ENCODE measurements at regions not wholly inside any gene's neighbourhood (a gene's known extent, or its start where the extent isn't known, plus 50 kb on each side); places are given as distances from the start of the nearest gene placed in this dataset.

GRCh38 chr21:35547946-35548774 is 499.1 kb upstream of the RUNX1 start:
- Mint-ChIP-seq H3K36me3 (no peaks in the 10 kb centered on the region), H3K4me1 (ENCODE audit: low read depth) (peaks cover 2% of the 10 kb centered on the region), H3K27ac (no peak overlapping the region), H3K27me3 (no peaks in the 10 kb centered on the region), H3K4me3 (no peak overlapping the region), H3K9me3 (ENCODE audit: low read depth) (no peaks in the 10 kb centered on the region)

- H3K36me3 Mint-ChIP-seq, result no peaks in the 10 kb centered on the region
- no peak overlapping the region for H3K27ac Mint-ChIP-seq
- H3K27me3 Mint-ChIP-seq, result no peaks in the 10 kb centered on the region
- peaks cover 2% of the 10 kb centered on the region for H3K4me1 Mint-ChIP-seq (ENCODE audit: low read depth)
- no peak overlapping the region for H3K4me3 Mint-ChIP-seq
- H3K9me3 Mint-ChIP-seq (ENCODE audit: low read depth), result no peaks in the 10 kb centered on the region
These were observed 494.6 kb upstream of the RUNX1 start for GRCh38 chr21:35543746-35544145.

- H3K27ac Mint-ChIP-seq, result no peak overlapping the region
- H3K36me3 Mint-ChIP-seq, result peaks cover under 1% of the 10 kb centered on the region
- no peak overlapping the region for H3K4me3 Mint-ChIP-seq
- peaks cover under 1% of the 10 kb centered on the region for H3K9me3 Mint-ChIP-seq (ENCODE audit: low read depth)
- no peaks in the 10 kb centered on the region for H3K27me3 Mint-ChIP-seq
- peaks cover 2% of the 10 kb centered on the region for H3K4me1 Mint-ChIP-seq (ENCODE audit: low read depth)
These were observed 492.0 kb upstream of the RUNX1 start for GRCh38 chr21:35540950-35541638.

- peaks cover 5% of the 10 kb centered on the region for H3K36me3 Mint-ChIP-seq
- no peak overlapping the region for H3K4me3 Mint-ChIP-seq
- no peaks in the 10 kb centered on the region for H3K27me3 Mint-ChIP-seq
- peaks cover 5% of the 10 kb centered on the region for H3K9me3 Mint-ChIP-seq (ENCODE audit: low read depth)
- no peaks in the 10 kb centered on the region for H3K4me1 Mint-ChIP-seq (ENCODE audit: low read depth)
- no peak overlapping the region for H3K27ac Mint-ChIP-seq
These were observed 489.3 kb upstream of the RUNX1 start for GRCh38 chr21:35538386-35538785.

- Mint-ChIP-seq H3K4me1 (ENCODE audit: low read depth) (no peaks in the 10 kb centered on the region), H3K36me3 (peaks cover 5% of the 10 kb centered on the region), H3K9me3 (ENCODE audit: low read depth) (peaks cover 5% of the 10 kb centered on the region), H3K27me3 (no peaks in the 10 kb centered on the region), H3K4me3 (no peak overlapping the region), H3K27ac (no peak overlapping the region)
These were observed 488.5 kb upstream of the RUNX1 start for GRCh38 chr21:35537604-35538003.

- peaks cover 5% of the 10 kb centered on the region for H3K9me3 Mint-ChIP-seq (ENCODE audit: low read depth)
- H3K27me3 Mint-ChIP-seq, result no peaks in the 10 kb centered on the region
- H3K27ac Mint-ChIP-seq, result no peak overlapping the region
- peaks cover 5% of the 10 kb centered on the region for H3K36me3 Mint-ChIP-seq
- peaks cover 12% of the 10 kb centered on the region for H3K4me1 Mint-ChIP-seq (ENCODE audit: low read depth)
- no peak overlapping the region for H3K4me3 Mint-ChIP-seq
These were observed 484.8 kb upstream of the RUNX1 start for GRCh38 chr21:35533893-35534292.

- H3K27me3 Mint-ChIP-seq, result no peaks in the 10 kb centered on the region
- H3K4me3 Mint-ChIP-seq, result no peak overlapping the region
- no peak overlapping the region for H3K27ac Mint-ChIP-seq
- peaks cover 35% of the 10 kb centered on the region for H3K4me1 Mint-ChIP-seq (ENCODE audit: low read depth)
- peaks cover under 1% of the 10 kb centered on the region for H3K9me3 Mint-ChIP-seq (ENCODE audit: low read depth)
- peaks cover under 1% of the 10 kb centered on the region for H3K36me3 Mint-ChIP-seq
These were observed 481.7 kb upstream of the RUNX1 start for GRCh38 chr21:35530766-35531165.

- H3K27me3 Mint-ChIP-seq, result no peaks in the 10 kb centered on the region
- peaks cover 48% of the 10 kb centered on the region for H3K4me1 Mint-ChIP-seq (ENCODE audit: low read depth)
- peak overlapping the region; percentile 84 for H3K4me3 Mint-ChIP-seq
- no peaks in the 10 kb centered on the region for H3K36me3 Mint-ChIP-seq
- H3K9me3 Mint-ChIP-seq (ENCODE audit: low read depth), result no peaks in the 10 kb centered on the region
- H3K27ac Mint-ChIP-seq, result peak overlapping the region; percentile 77
These were observed 480.2 kb upstream of the RUNX1 start for GRCh38 chr21:35529171-35529863.

GRCh38 chr21:35528116-35529042 is 479.3 kb upstream of the RUNX1 start:
- peak overlapping the region; percentile 77 for H3K27ac Mint-ChIP-seq
- peaks cover 48% of the 10 kb centered on the region for H3K4me1 Mint-ChIP-seq (ENCODE audit: low read depth)
- H3K9me3 Mint-ChIP-seq (ENCODE audit: low read depth), result no peaks in the 10 kb centered on the region
- peak overlapping the region; percentile 84 for H3K4me3 Mint-ChIP-seq
- H3K27me3 Mint-ChIP-seq, result no peaks in the 10 kb centered on the region
- no peaks in the 10 kb centered on the region for H3K36me3 Mint-ChIP-seq

- Mint-ChIP-seq H3K27ac (peak overlapping the region; percentile 5), H3K4me3 (no peak overlapping the region), H3K27me3 (no peaks in the 10 kb centered on the region)
These were observed 478.3 kb upstream of the RUNX1 start for GRCh38 chr21:35527358-35527757.

GRCh38 chr21:35525443-35525842 is 476.3 kb upstream of the RUNX1 start:
- Mint-ChIP-seq H3K27ac (no peak overlapping the region), H3K27me3 (no peaks in the 10 kb centered on the region), H3K4me1 (ENCODE audit: low read depth) (peaks cover 48% of the 10 kb centered on the region), H3K9me3 (ENCODE audit: low read depth) (no peaks in the 10 kb centered on the region), H3K4me3 (no peak overlapping the region), H3K36me3 (no peaks in the 10 kb centered on the region)

More at GRCh38 chr21:35527358-35527757, 478.3 kb upstream of the RUNX1 start:
- Mint-ChIP-seq H3K9me3 (ENCODE audit: low read depth) (no peaks in the 10 kb centered on the region), H3K36me3 (no peaks in the 10 kb centered on the region), H3K4me1 (ENCODE audit: low read depth) (peaks cover 48% of the 10 kb centered on the region)

GRCh38 chr21:35521852-35522505 is 472.9 kb upstream of the RUNX1 start:
- H3K27me3 Mint-ChIP-seq, result no peaks in the 10 kb centered on the region
- H3K4me3 Mint-ChIP-seq, result no peak overlapping the region
- H3K9me3 Mint-ChIP-seq (ENCODE audit: low read depth), result no peaks in the 10 kb centered on the region
- H3K4me1 Mint-ChIP-seq (ENCODE audit: low read depth), result peaks cover 20% of the 10 kb centered on the region
- H3K36me3 Mint-ChIP-seq, result no peaks in the 10 kb centered on the region
- H3K27ac Mint-ChIP-seq, result no peak overlapping the region

GRCh38 chr21:35521293-35521692 is 472.2 kb upstream of the RUNX1 start:
- Mint-ChIP-seq H3K27me3 (no peaks in the 10 kb centered on the region), H3K9me3 (ENCODE audit: low read depth) (no peaks in the 10 kb centered on the region), H3K4me1 (ENCODE audit: low read depth) (peaks cover 20% of the 10 kb centered on the region), H3K4me3 (no peak overlapping the region), H3K36me3 (no peaks in the 10 kb centered on the region), H3K27ac (no peak overlapping the region)

- H3K9me3 Mint-ChIP-seq (ENCODE audit: low read depth), result no peaks in the 10 kb centered on the region
- H3K4me1 Mint-ChIP-seq (ENCODE audit: low read depth), result peaks cover 16% of the 10 kb centered on the region
- no peaks in the 10 kb centered on the region for H3K27me3 Mint-ChIP-seq
- H3K4me3 Mint-ChIP-seq, result no peak overlapping the region
- H3K36me3 Mint-ChIP-seq, result no peaks in the 10 kb centered on the region
- no peak overlapping the region for H3K27ac Mint-ChIP-seq
These were observed 471.8 kb upstream of the RUNX1 start for GRCh38 chr21:35520856-35521255.

Data from activated naive CD8-positive, alpha-beta T cell (primary cell).